ENCODE measurements at regions not wholly inside any gene's neighbourhood (a gene's known extent, or its start where the extent isn't known, plus 50 kb on each side); places are given as distances from the start of the nearest gene placed in this dataset.

- DNase-seq = no peak
These were observed 75.6 kb upstream of the TMEM132C start for GRCh38 chr12:128191380-128191779.

GRCh38 chr12:128204711-128205110 is 62.3 kb upstream of the TMEM132C start:
- no peak for DNase-seq

- no peak for DNase-seq
These were observed 61.8 kb upstream of the TMEM132C start for GRCh38 chr12:128205145-128205544.

DNA sequence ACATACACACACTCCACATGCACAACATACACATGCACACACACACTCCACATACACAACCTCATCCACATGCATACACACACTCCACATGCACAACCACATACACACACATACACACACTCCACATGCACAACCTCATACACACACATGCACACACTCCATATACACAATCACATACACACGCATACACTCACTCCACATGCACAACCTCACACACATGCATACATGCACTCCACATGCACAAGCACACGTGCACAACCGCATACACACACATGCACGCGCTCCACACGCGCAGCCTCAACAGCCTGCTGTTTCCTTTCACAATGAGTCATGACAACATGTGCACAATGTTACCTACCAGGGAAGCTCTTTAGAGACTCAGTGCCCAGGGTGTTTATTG is 61.2 kb upstream of the TMEM132C start:
- DNase-seq = no peak

Data from stimulated activated CD4-positive, alpha-beta T cell treated with anti-CD3 and anti-CD28 coated beads, Interleukin-2, amount 100 ng/mL, for 24 hours (primary cell).